Stimulated activated CD8-positive, alpha-beta memory T cell treated with anti-CD3 and anti-CD28 coated beads, Interleukin-7, amount 100 ng/mL, for 48 hours (primary cell): ENCODE measurements at regions not wholly inside any gene's neighbourhood (a gene's known extent, or its start where the extent isn't known, plus 50 kb on each side); places are given as distances from the start of the nearest gene placed in this dataset.

ENCODE experiments used
- DNase-seq, 2 donors: peaks; one replicate each; pipeline ENCODE4 v3.0.0-alpha.2; 2020; ENCODE audit warnings: low read depth in 1 of 2; ENCODE audit errors: extremely low read depth in 1 of 2

DNA sequence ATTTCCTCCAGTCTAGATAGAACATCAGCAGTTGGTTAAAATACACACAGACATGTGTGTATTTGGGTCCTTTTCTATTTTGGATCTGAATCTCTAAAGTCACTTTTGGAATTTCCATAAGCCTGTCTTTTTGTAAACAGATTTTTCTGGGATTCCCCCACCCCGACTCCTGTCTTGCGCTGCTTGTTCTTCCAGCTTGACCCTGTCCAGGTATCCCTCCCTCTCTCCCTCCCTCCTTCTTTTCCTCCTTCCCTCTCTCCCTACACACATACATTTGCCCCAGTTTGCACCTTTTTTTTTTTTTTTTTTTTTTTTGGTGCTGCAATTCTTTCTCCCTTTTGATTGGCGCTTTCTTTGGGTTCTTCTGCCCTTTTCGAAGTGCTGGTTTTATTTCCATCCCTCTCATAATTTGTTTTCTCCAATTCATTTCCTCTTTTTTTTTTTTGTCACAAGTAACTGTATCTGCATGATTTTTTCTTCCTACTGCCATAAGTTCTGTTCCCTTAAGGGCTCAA lies 114.8 kb upstream of the SERTAD2 start:
- no peak for DNase-seq

DNA sequence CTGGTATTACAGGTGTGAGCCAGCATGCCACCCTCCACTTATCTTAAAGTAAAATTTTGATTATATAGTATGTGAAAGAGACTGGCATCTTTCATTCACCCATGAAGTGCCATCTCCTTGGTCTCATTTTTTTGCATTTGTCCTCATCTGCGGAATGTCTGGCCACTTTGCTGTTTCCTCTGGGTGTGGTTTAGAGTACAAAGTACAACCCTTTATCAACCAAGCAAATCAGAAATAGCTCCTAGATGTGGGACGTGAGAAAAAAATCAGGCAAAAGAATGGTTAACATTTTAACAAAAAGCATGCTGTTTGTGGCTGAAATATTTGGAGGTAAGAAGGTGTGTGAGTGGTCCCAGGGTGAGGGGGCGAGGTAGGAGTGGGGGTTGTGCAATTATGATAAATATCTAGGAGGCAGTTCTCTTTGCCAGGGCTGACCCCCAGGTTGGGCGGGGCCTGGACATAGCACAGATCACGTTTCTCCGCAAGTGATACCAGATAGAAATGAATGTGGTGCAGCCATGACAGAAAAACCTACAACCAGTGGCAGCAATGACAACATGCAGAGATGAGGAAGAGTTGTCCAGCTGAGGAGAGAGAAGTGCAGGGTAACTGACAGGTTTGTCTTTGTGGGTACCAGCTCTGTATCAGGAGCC lies 115.8 kb upstream of the SERTAD2 start:
- no peak for DNase-seq

DNA sequence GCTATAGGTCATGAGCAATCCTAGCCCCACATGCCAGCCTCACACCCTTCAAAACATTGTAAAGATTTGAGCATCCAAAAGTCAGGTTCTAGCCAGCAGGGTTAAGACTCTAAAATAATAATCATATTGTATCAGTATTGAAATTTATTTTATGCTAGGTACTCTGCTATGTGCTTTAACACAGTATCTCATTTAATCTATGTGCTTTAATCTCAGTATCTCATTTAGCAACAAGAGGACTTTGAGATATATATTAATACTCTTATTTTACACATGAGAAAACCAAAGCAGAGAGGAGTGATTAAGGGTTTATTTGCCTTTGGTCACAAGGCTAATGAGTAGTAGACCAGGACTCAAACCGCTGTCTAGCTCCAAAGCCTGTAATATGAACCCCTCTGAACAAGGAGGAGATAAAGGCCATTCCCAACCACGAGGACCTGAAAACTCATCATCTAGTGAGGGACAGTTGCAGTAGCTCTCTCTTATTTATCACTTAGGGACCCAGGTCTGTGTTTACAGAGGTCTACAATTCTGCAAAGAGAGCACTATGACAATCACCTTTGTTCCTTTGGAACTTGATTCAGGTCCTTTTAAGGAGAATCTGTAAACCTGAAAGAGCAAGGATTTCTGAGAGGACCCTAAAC lies 116.5 kb upstream of the SERTAD2 start:
- DNase-seq: no peak

DNA sequence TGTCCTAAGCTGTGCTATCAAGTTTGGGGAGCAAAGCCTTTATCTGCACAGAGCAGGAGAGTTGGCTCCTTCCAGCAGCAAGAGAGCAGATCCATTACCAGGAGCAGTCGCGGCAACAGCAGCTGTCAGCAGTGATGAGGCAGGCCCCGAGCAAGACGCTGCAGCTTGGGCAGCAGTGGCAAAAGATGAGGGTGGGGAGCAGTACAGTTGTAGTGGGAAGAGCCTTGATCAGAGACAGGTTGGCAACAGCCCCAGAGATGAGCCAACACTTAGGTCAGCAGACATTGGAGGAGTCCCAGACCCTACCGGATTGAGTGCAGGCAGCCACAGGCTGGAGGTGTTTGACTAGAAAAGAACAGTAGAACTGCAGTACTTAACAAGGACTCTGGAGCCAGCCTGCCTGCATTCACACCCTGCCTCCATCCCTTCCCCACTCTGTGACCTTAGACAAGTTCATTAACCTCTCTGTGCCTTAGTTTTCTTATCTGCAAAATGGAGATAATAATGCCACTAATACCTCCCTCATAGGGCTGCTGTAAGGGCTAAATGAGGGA lies 117.1 kb upstream of the SERTAD2 start:
- DNase-seq: no peak

DNA sequence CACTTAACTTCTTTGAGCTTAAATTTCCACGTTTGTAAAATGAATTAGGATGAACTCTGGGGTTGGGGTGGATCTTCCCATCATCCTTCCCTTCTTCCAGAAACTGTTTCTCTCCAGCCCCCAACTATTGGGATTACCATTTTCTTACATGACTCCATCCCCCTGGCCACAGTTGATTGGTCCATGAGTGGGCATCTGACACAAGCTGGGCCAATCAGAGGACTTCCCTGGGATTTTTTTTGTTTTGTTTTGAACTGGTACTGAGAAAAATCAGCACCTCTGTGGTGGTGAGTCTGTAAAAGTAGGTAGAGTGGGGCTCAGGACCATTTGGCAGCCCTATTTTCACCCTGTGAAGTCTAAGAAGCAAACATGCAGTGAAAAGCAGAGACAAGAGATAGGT lies 118.0 kb upstream of the SERTAD2 start:
- DNase-seq: no peak

DNA sequence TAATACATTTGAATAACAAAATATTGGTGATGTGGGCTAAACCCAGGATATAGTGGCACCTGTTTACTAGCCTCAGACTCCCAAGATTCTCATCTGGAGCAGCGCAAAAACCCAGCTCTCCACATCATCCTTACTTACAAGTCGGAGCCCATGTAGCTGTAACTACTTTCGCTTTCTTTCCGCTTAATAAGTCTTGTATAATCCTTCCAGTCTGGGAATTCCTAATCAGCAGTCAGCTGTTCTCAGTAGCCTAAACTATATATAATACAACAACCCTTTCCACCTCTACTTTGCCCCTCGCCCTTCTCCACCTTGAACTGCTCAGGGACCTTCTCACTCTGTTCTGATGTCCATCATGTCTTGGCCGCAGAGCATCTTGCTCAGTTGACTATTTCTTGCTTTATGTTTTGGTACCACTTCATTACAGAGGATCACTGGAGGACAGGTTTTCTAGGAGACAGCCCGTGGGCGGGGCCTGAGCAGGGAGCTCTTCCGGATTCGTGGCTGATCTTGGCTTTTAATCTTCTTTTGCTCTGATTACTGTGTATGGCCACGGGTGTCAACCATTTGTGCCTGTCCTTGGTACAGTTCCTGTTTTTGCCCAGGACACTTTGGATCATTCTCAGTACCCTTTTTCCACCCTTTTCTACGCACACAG lies 119.9 kb upstream of the SERTAD2 start:
- no peak for DNase-seq

DNA sequence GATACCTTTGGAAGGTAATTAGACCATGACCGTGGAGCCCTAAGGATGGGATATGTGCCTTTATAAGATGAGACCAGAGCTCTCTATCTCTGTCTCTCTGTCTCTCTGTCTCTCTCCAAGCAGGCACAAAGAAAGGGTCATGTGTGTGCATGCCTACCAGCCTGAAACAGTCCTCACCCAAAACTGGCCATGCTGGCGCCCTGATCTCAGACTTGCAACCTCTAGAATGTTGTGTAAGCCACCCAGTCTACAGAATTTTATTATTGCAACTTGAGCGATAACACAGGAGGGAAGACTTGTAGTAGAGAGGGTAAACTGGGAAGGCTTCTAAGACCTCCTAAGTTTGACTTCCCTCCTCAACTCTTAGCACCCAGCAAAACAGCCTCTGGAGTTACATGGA lies 124.1 kb upstream of the SERTAD2 start:
- no peak for DNase-seq

DNA sequence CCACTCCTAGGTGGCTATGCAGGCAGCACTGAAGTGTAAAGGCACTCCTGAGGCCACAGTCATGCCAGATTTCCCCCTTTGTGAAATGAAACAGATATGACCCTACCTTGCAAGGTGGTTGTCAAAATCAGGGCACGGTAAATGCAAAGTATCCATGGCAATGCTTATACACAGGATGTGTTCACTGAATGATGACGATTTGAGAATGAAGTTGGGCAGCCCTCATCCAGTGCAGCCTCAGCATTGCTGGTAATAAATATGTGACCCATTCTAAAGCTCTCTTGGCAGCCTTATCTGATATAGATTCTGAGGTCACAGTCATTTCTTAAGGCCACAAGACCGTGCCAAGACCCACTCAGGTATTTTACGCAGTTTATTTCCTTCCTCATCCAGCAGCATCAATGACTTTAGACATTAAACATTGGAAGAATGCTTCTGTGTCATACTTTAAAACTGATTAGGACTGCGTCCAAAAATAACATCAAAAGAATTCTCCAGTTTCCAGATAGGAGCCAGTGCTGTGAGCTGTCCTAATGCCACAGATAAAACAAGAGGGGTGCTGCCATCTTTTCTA lies 125.5 kb upstream of the SERTAD2 start:
- DNase-seq: no peak

DNA sequence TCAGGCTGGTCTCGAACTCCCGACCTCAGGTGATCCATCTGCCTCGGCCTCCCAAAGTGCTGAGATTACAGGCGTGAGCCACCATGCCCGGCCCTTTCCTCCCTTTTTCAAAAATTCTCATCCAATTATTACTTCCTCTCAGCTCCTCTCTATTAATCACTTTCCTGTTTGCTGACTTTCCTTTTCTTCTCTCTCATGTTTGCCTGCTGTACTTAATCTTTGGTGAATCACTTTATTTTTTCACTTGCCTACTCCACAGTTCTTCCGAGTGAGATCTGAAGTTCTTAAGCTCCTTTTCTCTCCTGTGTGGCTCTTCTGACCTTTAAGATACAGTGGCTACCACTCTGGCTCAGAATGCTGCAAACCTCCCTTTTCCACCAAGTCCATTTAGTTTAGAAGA lies 126.3 kb upstream of the SERTAD2 start:
- no peak for DNase-seq

DNA sequence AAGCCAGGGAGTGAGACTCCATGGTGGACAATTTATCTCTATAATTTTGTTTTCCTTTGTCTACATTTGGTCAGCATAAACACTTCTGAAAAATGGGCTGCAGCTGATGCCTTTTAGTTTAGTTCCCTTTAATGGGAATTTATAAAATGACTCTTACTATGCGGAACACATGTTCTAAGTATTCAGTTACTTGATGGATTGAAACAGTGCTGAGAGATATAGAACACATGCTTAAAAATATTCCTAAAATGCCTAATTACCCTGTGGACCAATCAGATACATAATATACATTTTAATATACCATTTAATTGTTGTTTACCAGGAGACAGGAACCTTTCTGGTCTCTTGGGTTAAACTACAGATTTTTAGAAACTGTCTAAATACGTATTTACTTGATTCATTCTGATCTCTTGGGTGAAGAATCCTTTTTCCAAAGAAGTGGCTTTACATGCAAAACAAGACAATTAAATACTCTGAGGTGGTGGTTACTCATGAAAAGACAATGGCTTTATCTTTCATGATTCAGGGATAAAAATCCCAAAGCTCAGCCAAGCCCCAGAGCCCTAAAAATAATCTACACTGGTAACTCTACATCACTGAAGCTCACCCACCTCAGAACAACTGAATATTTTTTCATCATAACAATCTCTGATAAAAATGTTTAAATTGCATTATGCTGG lies 128.1 kb upstream of the SERTAD2 start:
- DNase-seq: no peak

DNA sequence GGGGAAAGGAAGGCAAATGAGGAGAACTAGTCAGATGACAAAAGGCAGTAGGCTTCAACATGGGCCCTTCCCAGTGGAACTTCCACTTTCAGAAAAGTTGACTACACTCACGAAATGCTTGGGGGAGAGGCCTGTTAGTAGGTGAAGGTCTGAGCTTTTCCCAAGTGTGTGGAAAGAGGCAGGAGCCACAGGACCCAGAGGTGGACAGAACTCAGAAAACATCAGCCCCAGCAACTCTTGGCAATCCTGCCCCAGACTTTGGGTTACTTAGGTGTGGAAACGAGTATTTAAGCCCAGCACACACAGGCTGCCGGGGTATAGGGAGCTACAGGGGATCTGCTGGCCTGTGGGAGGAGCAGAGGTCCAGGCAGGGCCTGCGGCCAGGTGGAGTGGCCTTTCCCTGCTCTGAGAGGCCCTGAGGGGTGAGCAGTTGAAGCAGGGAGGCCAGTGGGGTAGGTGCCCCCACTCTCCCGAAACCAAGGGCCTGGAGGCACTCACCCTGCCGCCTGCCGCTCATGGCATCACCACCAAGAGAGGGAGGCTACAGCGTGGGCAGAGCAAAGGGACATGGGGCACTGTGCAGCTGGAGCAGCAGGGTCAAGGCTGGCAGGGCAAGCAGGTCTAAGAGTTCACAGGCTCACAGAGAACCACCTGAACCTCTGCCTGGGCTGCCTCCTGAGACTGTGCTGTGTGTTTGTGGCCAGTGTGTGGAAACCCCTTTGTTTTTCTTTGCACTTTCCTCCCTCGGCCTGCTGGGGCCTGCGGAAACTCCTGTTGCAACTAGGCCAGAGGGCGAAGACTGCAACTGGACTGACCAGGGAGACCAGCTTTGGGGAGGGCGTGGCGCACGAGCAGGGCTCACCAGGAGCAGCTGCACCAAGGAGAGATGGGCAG lies 130.7 kb upstream of the SERTAD2 start:
- no peak for DNase-seq

DNA sequence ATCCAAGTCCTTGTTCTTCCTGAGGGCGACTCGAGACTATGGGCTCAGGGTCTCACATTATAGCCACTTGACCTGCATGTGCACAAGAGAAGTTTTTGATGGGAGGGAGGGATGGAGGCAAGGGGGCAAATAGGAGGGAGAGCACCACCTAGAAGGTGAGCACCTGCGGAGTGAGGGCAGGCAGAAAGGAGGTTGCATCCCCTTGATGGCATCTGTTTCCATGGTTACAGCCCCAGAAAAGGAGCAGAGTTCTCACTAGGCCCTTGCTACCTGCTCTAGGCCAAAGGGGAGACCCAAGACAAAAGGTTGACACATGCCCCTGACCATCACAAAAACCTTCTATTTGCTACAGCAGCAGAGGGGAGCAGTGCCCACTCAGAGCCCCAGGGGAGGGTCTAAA lies 131.5 kb upstream of the SERTAD2 start:
- no peak for DNase-seq

DNA sequence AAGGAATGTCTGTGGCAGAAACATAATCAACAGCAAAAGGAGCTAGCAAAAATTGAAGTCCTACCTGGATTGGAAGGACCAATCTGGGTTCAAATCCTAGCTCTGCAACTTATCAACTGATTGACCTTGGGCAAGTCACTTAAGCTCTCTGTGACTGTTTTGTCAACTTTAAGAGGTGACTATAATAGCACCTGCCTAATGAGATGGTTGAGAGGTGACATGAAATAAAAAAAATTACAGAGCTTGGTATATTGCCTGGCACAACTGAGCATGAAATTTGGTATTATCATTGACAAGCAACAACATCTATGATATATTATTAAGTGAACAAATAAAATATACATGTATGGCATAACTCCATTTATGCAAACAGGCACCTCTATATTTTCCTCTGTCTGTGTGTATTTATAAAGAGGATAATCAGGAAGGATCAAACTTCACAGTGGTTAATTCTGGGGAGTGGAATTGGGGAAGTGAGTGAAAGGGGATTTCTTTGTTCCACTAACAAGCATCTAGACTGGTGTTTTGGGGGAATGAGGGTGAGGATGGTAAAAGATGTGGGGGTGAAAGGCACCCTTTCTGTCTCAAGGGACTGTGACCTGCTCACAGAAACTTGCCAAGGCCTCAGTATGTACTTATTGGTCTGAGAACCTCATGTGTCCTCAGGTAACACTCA lies 132.8 kb upstream of the SERTAD2 start:
- no peak for DNase-seq

DNA sequence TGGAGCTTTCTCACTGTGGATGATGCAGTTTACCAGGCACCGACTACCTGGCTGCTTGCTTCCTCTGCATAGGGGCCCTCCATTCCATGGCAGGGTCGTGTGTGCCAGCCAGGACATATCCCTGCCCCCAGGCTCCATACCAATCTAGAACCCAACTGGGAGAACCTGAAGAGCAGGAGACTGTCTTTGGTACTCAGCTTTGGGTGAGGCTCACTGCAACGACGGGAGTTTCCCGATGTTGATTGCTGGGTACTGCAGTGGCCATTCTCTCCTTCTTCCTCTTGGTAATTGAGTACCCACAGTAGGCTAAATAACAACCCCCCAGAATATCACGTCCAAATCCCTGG lies 133.3 kb upstream of the SERTAD2 start:
- DNase-seq: no peak

DNA sequence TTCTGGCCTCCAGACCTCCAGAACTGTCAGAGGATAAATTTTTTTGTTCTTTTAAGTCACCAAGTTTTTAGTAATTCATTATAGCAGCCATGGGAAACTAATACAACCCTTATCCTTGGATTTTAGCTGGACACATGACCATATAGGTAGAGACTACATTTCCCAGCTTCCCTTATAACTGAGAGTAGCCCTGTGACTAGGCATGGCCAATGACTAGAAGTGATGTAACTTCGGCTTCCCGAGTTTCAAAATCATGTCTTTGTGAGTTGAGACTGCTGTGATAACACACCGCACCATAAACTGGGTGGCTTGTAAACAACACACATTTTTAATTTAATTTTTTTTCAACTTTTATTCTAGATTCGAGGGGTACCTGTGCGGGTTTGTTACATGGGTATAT lies 134.0 kb upstream of the SERTAD2 start:
- no peak for DNase-seq

DNA sequence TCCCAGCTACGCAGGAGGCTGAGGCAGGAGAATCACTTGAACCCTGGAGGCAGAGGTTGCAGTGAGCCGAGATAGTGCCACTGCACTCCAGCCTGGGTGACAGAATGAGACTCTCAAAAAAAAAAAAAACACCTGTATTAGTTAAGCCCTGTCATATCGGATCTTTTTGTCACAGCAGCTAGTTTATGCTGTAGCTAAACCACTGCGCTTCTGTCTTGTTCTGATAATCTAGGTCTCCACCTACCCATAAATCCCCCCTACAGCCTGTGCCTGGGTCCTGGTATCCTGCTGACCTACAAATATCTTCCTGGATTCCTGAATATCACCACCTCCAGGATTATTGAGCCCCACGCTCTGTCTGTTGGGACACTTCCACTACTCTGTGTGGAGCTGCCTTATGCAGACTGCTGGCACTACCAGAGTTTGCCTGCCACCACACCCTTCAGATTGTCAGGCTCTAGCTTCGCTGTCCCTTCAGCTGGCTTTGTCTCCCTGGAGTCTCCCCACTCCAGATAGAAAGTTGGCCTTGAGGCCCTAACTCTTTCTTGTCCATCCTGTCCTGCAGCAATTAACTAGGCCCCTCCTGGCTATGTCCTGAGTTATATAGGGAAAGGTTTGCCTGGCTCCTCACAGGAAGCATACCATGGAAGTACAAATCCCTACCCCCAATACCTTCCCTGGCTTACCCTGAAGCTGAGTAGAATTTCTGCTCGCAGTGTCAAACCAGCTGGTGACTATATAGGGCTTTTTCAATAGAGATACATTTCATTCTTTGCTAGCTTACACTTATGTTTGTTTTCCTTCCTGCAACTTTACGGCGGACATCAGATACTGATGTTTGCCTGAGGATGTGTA lies 136.0 kb upstream of the SERTAD2 start:
- no peak for DNase-seq

DNA sequence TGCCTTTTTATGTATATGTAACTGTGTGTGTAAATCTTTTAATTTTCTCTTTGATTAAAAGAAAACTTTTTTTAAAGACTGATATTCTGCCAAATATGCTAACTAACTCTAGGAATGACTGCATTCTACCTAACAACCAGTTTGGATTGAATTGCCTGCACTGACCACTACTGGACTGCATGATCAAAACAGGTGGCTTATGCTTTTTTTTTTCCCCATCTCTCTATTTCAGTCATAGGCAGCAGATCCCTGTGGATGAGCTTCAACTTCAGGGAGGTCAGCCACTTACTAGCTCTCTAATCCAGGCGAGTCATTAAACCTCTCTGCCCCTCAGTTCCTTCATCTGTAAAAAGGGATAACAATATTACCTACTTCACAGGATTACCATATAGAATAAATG lies 138.6 kb upstream of the SERTAD2 start:
- DNase-seq: no peak

DNA sequence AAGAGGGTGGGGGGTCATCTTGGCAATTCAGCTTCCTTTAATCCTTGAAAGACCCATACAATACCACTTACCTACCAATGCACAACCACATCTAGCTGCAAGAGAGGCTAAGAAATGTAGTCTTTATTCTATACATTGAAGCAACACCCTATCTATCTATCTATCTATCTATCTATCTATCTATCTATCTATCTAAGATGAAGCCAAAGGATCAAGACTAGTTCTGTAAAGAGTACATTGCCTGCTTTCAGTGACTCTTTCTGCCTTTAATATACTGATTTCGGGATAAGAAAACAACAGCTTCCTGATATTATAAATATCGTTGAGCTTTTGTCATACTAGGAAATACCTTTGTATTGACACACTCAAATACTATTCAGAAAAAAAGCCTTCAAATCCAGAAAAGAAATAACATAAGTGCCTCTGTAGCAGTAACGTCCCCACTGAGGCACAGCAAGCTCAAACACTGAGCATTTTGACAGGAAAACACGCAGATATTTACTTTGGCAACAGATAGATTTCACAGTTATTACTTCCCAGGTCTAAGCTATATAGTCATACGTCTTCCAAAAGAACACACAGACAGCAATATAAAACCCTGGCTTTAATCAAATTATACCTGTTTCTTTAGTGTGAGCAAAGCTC lies 139.4 kb upstream of the SERTAD2 start:
- no peak for DNase-seq
